IPS DF 6.9 (cell line): ENCODE measurements at regions not wholly inside any gene's neighbourhood (a gene's known extent, or its start where the extent isn't known, plus 50 kb on each side); places are given as distances from the start of the nearest gene placed in this dataset.
"Not testable (repeated sequence)": the region's sequence is repeated elsewhere in the genome, so short reads cannot be mapped to it uniquely, and the experiment has no call there.

ENCODE experiments used
- DNase-seq: peaks from one replicate; pipeline ENCODE4 v3.0.0-alpha.2; 2013; ENCODE audit warnings: low read depth, low spot score
- H3K27ac ChIP-seq: one replicate; pipeline ENCODE4 v1.5.1; 2013; ENCODE audit warnings: low read length, control low read depth
- H3K27me3 ChIP-seq: 2 replicates; pipeline ENCODE4 v1.6.1; 2013; ENCODE audit warnings: mild to moderate bottlenecking, low read length; ENCODE audit not compliant: control insufficient read depth, insufficient read depth
- H3K36me3 ChIP-seq: 2 replicates; pipeline ENCODE4 v1.6.1; 2013; ENCODE audit warnings: low read length; ENCODE audit not compliant: control insufficient read depth, insufficient read depth
- H3K4me1 ChIP-seq: 2 replicates; pipeline ENCODE4 v1.6.1; 2013; ENCODE audit warnings: low read length; ENCODE audit not compliant: control insufficient read depth, insufficient read depth
- H3K4me3 ChIP-seq: 2 replicates; pipeline ENCODE4 v1.5.1; 2013; ENCODE audit warnings: mild to moderate bottlenecking, low read length
- H3K9me3 ChIP-seq: 2 replicates; pipeline ENCODE4 v1.6.1; 2013; ENCODE audit warnings: low read length, inconsistent platforms; ENCODE audit not compliant: control insufficient read depth, insufficient read depth
- WGBS: extraction: QIAGEN DNeasy Blood & Tissue Kit; methylation state at CpG from one replicate; pipeline ENCODE4 v1.1.7; 2013; ENCODE audit warnings: mixed read lengths, missing lambda C conversion rate; ENCODE audit not compliant: insufficient read length, insufficient coverage; 5-methylcytosine and 5-hydroxymethylcytosine counted together

GRCh38 chr10:43849551-43849950, 200.9 kb upstream of the ZNF32 start:
- no peaks in the 10 kb centered on the region for H3K4me1 ChIP-seq
- no peaks in the 10 kb centered on the region for H3K9me3 ChIP-seq
- H3K27ac ChIP-seq: no peak overlapping the region
- DNase-seq: no peak
- no peak overlapping the region for H3K4me3 ChIP-seq
- no CpG with 5 or more reads among the region's 3 CpGs for WGBS
- no peaks in the 10 kb centered on the region for H3K27me3 ChIP-seq
- no peaks in the 10 kb centered on the region for H3K36me3 ChIP-seq

GRCh38 chr10:43846968-43847367, 198.3 kb upstream of the ZNF32 start:
- H3K27ac ChIP-seq: no peak overlapping the region
- H3K9me3 ChIP-seq: no peaks in the 10 kb centered on the region
- H3K4me3 ChIP-seq: no peak overlapping the region
- H3K27me3 ChIP-seq: no peaks in the 10 kb centered on the region
- DNase-seq: no peak
- no peaks in the 10 kb centered on the region for H3K36me3 ChIP-seq
- H3K4me1 ChIP-seq: no peaks in the 10 kb centered on the region
- no CpG with 5 or more reads among the region's 4 CpGs for WGBS

- DNase-seq: no peak
- no peaks in the 10 kb centered on the region for H3K9me3 ChIP-seq
- no peak overlapping the region for H3K4me3 ChIP-seq
- WGBS: no CpG with 5 or more reads among the region's 11 CpGs
- no peaks in the 10 kb centered on the region for H3K4me1 ChIP-seq
- H3K27ac ChIP-seq: no peak overlapping the region
- H3K27me3 ChIP-seq: no peaks in the 10 kb centered on the region
- H3K36me3 ChIP-seq: no peaks in the 10 kb centered on the region
Measured at GRCh38 chr10:43846187-43846680, 197.6 kb upstream of the ZNF32 start.

- no peaks in the 10 kb centered on the region for H3K4me1 ChIP-seq
- H3K4me3 ChIP-seq: no peak overlapping the region
- H3K27me3 ChIP-seq: no peaks in the 10 kb centered on the region
- no peaks in the 10 kb centered on the region for H3K9me3 ChIP-seq
- H3K27ac ChIP-seq: no peak overlapping the region
- no peaks in the 10 kb centered on the region for H3K36me3 ChIP-seq
- WGBS: no CpG with 5 or more reads among the region's 5 CpGs
- DNase-seq: no peak
Measured at GRCh38 chr10:43845121-43845520, 196.4 kb upstream of the ZNF32 start.

GRCh38 chr10:43844221-43844620, 195.5 kb upstream of the ZNF32 start:
- H3K36me3 ChIP-seq: no peaks in the 10 kb centered on the region
- no peak overlapping the region for H3K4me3 ChIP-seq
- DNase-seq: no peak
- H3K4me1 ChIP-seq: no peaks in the 10 kb centered on the region
- H3K27ac ChIP-seq: no peak overlapping the region
- WGBS: no CpG with 5 or more reads among the region's 4 CpGs
- no peaks in the 10 kb centered on the region for H3K27me3 ChIP-seq
- H3K9me3 ChIP-seq: no peaks in the 10 kb centered on the region

GRCh38 chr10:43843321-43844101, 194.8 kb upstream of the ZNF32 start:
- no peaks in the 10 kb centered on the region for H3K27me3 ChIP-seq
- H3K4me1 ChIP-seq: no peaks in the 10 kb centered on the region
- H3K4me3 ChIP-seq: no peak overlapping the region
- no peak for DNase-seq
- H3K27ac ChIP-seq: no peak overlapping the region
- no peaks in the 10 kb centered on the region for H3K36me3 ChIP-seq
- WGBS: no CpG with 5 or more reads among the region's 9 CpGs
- H3K9me3 ChIP-seq: no peaks in the 10 kb centered on the region

- Histone ChIP-seq H3K4me3 (no peak overlapping the region), H3K36me3 (no peaks in the 10 kb centered on the region), H3K9me3 (no peaks in the 10 kb centered on the region), H3K4me1 (no peaks in the 10 kb centered on the region), H3K27ac (no peak overlapping the region), H3K27me3 (no peaks in the 10 kb centered on the region)
- no CpG with 5 or more reads among the region's 9 CpGs for WGBS
- DNase-seq: no peak
Measured at GRCh38 chr10:43842496-43842895, 193.8 kb upstream of the ZNF32 start.

GRCh38 chr10:43842072-43842471, 193.4 kb upstream of the ZNF32 start:
- no peak overlapping the region for H3K4me3 ChIP-seq
- no peaks in the 10 kb centered on the region for H3K36me3 ChIP-seq
- no peak overlapping the region for H3K27ac ChIP-seq
- no peaks in the 10 kb centered on the region for H3K27me3 ChIP-seq
- WGBS: no CpG with 5 or more reads among the region's 6 CpGs
- H3K9me3 ChIP-seq: no peaks in the 10 kb centered on the region
- no peaks in the 10 kb centered on the region for H3K4me1 ChIP-seq
- no peak for DNase-seq

GRCh38 chr10:43839973-43840372, 191.3 kb upstream of the ZNF32 start:
- no peak overlapping the region for H3K4me3 ChIP-seq
- H3K36me3 ChIP-seq: no peaks in the 10 kb centered on the region
- no CpG with 5 or more reads among the region's 3 CpGs for WGBS
- no peaks in the 10 kb centered on the region for H3K27me3 ChIP-seq
- no peak overlapping the region for H3K27ac ChIP-seq
- H3K4me1 ChIP-seq: no peaks in the 10 kb centered on the region
- no peaks in the 10 kb centered on the region for H3K9me3 ChIP-seq
- DNase-seq: no peak

GRCh38 chr10:43834751-43835150, 186.1 kb upstream of the ZNF32 start:
- not testable (repeated sequence) for H3K27me3 ChIP-seq, H3K36me3 ChIP-seq, H3K4me1 ChIP-seq, H3K4me3 ChIP-seq, DNase-seq, H3K27ac ChIP-seq, H3K9me3 ChIP-seq
- WGBS: no CpG with 5 or more reads among the region's 2 CpGs

- Histone ChIP-seq H3K27ac (no peak overlapping the region), H3K4me1 (no peaks in the 10 kb centered on the region), H3K36me3 (no peaks in the 10 kb centered on the region), H3K9me3 (no peaks in the 10 kb centered on the region), H3K27me3 (no peaks in the 10 kb centered on the region), H3K4me3 (no peak overlapping the region)
- no CpG with 5 or more reads among the region's 1 CpG for WGBS
- no peak for DNase-seq
Measured at GRCh38 chr10:43827853-43828252, 179.2 kb upstream of the ZNF32 start.
